Fibroblast of skin of left quadriceps (primary cell): ENCODE measurements at regions not wholly inside any gene's neighbourhood (a gene's known extent, or its start where the extent isn't known, plus 50 kb on each side); places are given as distances from the start of the nearest gene placed in this dataset.
"Not testable (repeated sequence)": the region's sequence is repeated elsewhere in the genome, so short reads cannot be mapped to it uniquely, and the experiment has no call there.

Source experiments
- DNase-seq, 2 experiments: peaks; one replicate each; pipeline ENCODE4 v3.0.0-alpha.2; 2013; ENCODE audit warnings: low read depth in 2 of 2

DNA sequence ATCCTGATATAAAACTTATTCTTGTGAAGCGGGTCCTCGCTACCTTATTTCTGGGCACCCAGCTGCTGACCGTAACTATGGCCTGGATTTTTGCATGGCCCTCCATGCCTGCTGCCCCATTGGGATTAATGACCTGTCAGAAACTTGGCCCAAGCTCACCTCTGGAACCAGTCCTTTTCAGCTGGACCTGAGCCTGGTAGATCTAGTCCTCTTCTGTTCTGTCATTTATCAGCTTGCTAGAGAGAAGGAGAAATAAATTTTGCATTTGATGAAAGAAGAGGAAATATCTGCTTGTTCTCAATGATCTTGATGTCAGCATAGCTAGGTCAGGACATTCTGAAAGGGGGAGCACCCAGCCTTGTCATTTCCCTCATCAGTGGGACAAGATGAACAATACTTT is 387.8 kb upstream of the LARGE1 start:
- no peak for DNase-seq

DNA sequence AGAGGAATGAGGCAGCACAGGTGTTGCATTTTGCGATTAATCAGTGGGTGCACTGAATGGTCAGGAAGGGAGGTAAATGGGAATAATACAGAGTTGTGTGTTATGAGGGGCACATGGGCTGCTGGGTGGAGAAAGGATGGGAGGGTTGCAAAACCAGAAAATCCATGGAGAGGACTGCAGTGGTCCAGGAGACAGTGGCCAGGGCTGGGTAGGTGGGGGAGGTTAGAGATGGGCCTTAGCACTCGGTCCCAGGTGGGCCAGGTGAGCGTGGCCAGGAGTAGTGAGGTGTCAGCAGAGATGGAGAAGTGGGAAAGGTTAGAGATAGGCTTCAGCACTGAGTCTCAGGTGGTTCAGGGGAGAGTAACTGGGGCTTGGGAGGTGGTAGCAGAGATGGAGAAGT is 399.1 kb upstream of the LARGE1 start:
- DNase-seq: no peak

GRCh38 chr22:34324763-34325162 is 404.5 kb upstream of the LARGE1 start:
- no peak for DNase-seq

GRCh38 chr22:34326901-34327300 is 406.6 kb upstream of the LARGE1 start:
- no peak for DNase-seq

- DNase-seq: no peak
Observed at GRCh38 chr22:34330432-34330831, 410.2 kb upstream of the LARGE1 start.

DNA sequence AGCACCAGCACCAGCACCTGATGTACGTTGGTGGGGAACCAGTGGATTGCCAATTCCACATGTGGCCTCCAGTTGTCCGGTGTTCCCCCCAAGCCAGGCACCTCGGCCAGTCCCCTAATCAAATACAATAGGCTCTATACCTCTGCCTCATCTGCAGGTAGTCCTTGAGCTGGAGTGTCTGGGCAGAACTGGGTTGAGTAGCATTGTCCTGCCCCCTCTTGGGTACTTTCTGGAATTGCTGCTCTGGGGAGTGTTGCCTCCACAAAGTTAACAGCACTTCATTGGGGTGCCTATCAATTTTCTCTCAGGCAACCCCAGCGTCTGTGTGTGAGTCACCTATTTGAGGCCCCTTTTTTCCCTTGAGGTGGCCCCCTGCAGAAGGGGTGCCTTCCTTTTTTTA is 413.0 kb upstream of the LARGE1 start:
- DNase-seq: no peak

DNA sequence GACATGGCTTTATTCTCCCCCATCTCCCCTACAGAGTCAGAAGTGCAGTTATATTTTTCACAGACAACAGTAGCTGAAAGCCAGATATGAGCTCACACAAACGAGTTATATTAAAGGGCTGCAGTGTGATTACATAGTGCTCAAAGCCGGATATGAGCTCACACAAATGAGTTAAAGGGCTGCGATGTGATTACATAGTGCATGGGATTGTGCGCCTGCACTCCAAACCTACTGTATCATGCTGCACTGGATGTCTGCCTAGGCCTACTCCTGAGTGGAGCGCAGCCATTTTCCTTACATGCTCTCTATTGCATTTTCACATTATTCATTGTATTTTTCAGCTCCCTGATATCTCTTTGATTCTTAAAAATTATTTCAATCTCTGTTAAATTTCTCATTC is 414.6 kb upstream of the LARGE1 start:
- no peak for DNase-seq

- DNase-seq: no peak
Observed at GRCh38 chr22:34344702-34345101, 424.4 kb upstream of the LARGE1 start.

GRCh38 chr22:34354071-34354817 is 434.0 kb upstream of the LARGE1 start:
- no peak for DNase-seq

DNA sequence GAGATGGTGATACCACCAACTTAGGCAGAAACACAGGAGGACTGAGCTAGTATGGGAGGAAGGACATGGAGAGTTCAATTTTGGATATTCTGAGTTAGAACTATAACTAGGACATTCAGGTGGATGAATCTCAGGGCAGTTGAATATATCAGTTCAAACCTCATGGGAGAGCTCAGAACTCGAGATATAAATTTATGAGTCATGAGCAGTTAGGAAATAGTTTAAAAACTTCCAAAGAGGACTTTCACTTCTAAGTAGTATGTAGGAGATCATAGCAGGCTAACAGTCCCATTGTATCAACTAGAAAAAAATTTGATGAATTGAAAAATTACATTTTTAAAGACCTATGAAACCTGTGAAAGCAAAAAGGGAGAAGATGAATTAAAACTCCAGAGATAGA is 436.2 kb upstream of the LARGE1 start:
- DNase-seq: no peak

GRCh38 chr22:34370711-34371110 is 450.4 kb upstream of the LARGE1 start:
- no peak for DNase-seq

DNA sequence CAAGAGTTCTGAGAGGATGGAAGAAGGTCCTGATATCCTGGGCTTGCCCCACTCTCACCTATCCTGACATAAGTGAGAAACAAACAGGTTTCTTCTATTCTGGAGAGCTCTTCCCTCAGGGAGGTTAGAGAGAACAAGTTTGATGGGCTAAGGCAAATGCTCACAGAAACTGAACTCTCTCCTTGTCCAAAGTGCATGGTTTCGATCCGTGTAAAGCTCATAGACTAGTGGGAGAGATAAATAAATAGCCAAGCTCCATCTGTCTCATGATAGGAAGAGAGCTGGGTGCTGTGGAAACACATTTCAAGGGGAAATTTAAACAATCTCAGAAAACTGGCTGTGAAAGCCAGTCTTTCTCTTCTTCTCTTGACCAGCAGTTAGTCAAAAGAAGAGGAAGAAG is 459.5 kb upstream of the LARGE1 start:
- no peak for DNase-seq

GRCh38 chr22:34380532-34380931 is 460.3 kb upstream of the LARGE1 start:
- no peak for DNase-seq

- DNase-seq: no peak
Observed at GRCh38 chr22:34390400-34390799, 470.1 kb upstream of the LARGE1 start.

DNA sequence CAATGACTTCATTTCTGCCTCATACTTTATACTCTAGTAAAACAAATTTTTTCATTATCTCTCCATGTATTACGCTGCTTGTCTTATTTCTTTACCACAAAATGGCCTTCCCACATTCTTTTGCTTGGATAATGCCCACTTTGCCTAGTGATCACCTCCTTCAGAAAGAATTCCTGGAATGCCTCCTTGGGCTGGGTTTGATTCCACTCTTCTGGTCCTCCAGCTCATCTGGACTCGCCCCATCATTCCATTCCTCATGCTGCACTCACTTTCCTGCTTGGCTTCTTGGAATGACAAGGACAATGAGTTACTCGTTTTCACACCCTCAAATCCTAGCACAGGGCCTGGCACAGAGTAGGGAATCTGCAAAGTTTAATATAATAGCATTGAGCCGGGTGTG is 475.1 kb upstream of the LARGE1 start:
- DNase-seq: no peak

DNA sequence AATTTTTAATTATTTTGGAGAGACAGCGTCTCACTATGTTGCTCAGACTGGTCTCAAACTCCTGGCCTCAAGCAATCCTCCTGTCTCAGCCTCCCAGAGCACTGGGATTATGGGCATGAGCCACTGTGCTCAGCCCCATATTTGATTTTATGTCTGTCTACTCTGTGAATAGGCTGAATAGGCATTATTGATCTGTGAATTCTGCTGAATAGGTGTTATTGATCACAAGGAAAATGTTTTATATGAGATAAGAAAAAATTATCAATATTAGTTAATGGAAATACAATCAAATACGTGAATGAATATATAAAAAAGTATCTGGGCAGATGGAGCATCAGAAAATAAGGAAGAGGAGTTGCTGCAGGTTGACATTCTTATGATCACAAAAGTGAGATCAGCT is 483.4 kb upstream of the LARGE1 start:
- DNase-seq: no peak

DNA sequence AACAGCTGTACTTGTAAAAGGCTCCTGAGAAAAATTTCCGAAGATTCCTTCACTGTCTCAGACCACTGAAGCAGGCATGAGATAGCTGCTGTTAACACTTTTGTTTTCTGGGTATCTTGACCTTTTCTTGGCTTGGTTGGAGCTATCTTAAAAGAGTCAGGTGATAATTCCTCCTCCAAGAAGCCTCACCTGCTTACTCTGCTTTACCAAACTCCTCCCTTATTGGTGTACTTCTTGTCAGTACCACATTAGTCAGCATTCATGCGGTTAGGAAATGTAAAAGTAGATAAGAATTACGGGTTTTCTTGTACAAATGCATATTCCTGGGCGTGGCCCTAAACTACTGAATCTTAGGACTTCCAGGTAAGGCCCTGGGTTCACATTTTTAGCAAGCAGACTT is 489.8 kb upstream of the LARGE1 start:
- DNase-seq: no peak

GRCh38 chr22:34414467-34415440 is 494.5 kb upstream of the LARGE1 start:
- peak; percentile 0 to 6 for DNase-seq

DNA sequence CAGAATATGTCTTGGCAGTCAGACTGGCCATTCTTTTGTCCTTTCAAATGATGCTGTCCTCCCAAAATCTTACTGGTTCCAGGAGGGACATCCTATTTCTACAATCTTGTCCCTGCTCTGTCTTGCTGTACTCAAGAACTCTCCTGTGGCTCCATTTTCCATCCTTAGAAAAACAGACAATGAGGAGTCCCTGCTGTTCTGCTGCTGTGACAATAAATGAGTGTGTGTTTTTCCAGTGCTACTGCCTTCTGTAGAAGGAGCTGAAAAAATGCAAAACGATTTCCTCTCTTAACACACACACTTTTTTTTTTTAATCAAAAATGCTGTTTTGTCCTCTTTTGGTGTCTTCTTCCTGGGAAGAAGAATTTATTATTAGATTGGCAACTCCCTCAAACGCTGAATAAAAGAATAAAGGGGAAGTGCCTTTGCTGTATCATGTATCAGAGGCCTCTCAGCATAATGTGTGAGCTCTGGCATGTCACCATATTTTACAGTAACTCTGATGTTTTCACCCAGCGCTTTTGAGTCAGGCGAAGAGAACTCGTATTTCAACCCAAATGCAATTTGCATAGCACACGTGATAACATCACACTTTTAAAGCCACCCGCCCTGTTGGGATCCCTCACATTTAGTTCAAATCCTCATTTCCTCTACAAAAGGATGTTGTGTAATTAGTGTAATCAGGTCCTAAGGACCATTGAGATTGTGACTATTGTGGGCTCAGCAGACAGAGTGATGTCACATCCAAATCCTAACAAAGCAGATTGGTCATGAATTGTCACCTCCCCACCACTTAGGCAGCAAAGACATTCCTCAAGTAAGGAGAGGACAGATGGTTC is 496.0 kb upstream of the LARGE1 start:
- DNase-seq: no peak

DNA sequence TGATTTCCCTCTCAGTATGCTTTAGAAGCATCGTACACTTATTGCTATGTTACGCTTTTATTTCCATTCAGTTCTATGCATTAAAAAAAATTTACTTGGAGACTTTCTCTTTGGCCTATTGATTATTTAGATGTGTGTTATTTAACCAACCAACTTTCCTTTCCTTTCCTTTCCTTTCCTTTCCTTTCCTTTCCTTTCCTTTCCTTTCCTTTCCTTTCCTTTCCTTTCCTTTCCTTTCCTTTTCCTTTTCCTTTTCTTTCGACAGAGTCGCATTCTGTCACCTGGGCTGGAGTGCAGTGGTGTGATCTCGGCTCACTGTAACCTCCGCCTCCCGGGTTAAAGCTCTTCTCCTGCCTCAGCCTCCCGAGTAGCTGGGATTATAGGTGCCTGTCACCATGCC is 502.7 kb upstream of the LARGE1 start:
- not testable (repeated sequence) for DNase-seq

- no peak for DNase-seq
Observed at GRCh38 chr22:34427436-34427835, 507.2 kb upstream of the LARGE1 start.

DNA sequence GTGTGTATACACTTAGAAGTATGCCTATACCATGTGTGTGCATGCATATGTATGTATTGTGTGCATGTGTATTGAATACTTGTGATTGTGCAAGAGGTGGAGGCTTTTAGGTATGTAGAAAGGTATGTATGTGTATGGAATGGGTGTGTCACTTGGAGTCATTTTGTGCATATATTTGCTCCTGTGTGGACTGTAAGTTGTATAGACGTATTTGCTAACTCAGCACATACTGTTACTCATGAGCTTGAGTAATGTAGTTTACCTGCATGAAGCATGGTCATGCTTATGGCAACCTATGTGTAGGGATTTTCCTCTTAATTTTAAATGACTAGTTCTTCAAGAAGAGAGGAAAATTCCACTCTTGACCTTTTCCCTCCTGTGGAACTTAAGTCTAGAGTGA is 507.6 kb upstream of the LARGE1 start:
- DNase-seq: no peak
